RWPE2 (cell line): ENCODE measurements at regions not wholly inside any gene's neighbourhood (a gene's known extent, or its start where the extent isn't known, plus 50 kb on each side); places are given as distances from the start of the nearest gene placed in this dataset.

ENCODE experiments used
- ATAC-seq: fragments of 200-7000 bp; cut with Tn5 transposase; 3 replicates; pipeline ENCODE4 v1.9.1; 2021; ENCODE audit warnings: low read depth
- DNase-seq: peaks from one replicate; pipeline ENCODE4 v3.0.0-alpha.2; 2020; ENCODE audit warnings: low spot score
- H3K27ac ChIP-seq: fragments of 450-650 bp; 2 replicates; pipeline ENCODE4 v1.5.1; 2017; ENCODE audit warnings: mild to moderate bottlenecking; ENCODE audit not compliant: poor library complexity, severe bottlenecking
- H3K27me3 ChIP-seq: fragments of 250-450 bp; sonication (Bioruptor Pico); 2 replicates; pipeline ENCODE4 v1.5.1; 2021; ENCODE audit warnings: mild to moderate bottlenecking, moderate library complexity; ENCODE audit not compliant: insufficient read depth, poor library complexity, severe bottlenecking
- H3K36me3 ChIP-seq: fragments of 250-450 bp; sonication (Bioruptor Pico); 2 replicates; pipeline ENCODE4 v1.5.1; 2020; ENCODE audit warnings: low read depth, mild to moderate bottlenecking, moderate library complexity
- H3K4me1 ChIP-seq: fragments of 250-450 bp; sonication (Bioruptor Pico); 2 replicates; pipeline ENCODE4 v1.5.1; 2021; ENCODE audit warnings: mild to moderate bottlenecking, moderate library complexity; ENCODE audit not compliant: insufficient read depth, poor library complexity, severe bottlenecking
- H3K4me3 ChIP-seq: fragments of 250-450 bp; sonication (Bioruptor Pico); 2 replicates; pipeline ENCODE4 v1.5.1; 2021; ENCODE audit warnings: mild to moderate bottlenecking, moderate library complexity; ENCODE audit not compliant: severe bottlenecking
- H3K9me3 ChIP-seq: fragments of 250-450 bp; sonication (Bioruptor Pico); 2 replicates; pipeline ENCODE4 v1.5.1; 2021; ENCODE audit warnings: mild to moderate bottlenecking, moderate library complexity; ENCODE audit not compliant: severe bottlenecking
- CTCF ChIP-seq: fragments of 450-650 bp; IDR thresholded peaks from one replicate; pipeline ENCODE4 v1.5.1; 2017; ENCODE audit warnings: mild to moderate bottlenecking, moderate library complexity; ENCODE audit not compliant: poor library complexity, severe bottlenecking

GRCh38 chr6:88544986-88545612, 379.0 kb upstream of the CNR1 start:
- H3K27ac ChIP-seq, result no peak overlapping the region
- no peaks in the 10 kb centered on the region for H3K4me1 ChIP-seq
- H3K9me3 ChIP-seq, result no peaks in the 10 kb centered on the region
- H3K36me3 ChIP-seq, result no peaks in the 10 kb centered on the region
- H3K27me3 ChIP-seq, result no peaks in the 10 kb centered on the region
- DNase-seq, result no peak
- H3K4me3 ChIP-seq, result no peak overlapping the region
- no peak for ATAC-seq
- no peak for TF ChIP-seq CTCF

GRCh38 chr6:88539295-88539764, 373.2 kb upstream of the CNR1 start:
- ATAC-seq (no peak), DNase-seq (no peak)
- H3K4me3 ChIP-seq, result no peak overlapping the region

GRCh38 chr6:88538840-88539239, 372.7 kb upstream of the CNR1 start:
- ATAC-seq (no peak), DNase-seq (no peak)
- TF ChIP-seq CTCF, result no peak
- Histone ChIP-seq H3K27me3 (no peaks in the 10 kb centered on the region), H3K9me3 (no peaks in the 10 kb centered on the region), H3K4me1 (no peaks in the 10 kb centered on the region), H3K4me3 (no peak overlapping the region), H3K36me3 (no peaks in the 10 kb centered on the region), H3K27ac (no peak overlapping the region)

More at GRCh38 chr6:88539295-88539764, 373.2 kb upstream of the CNR1 start:
- H3K27ac ChIP-seq, result no peak overlapping the region
- no peaks in the 10 kb centered on the region for H3K9me3 ChIP-seq
- no peaks in the 10 kb centered on the region for H3K27me3 ChIP-seq
- H3K4me1 ChIP-seq, result no peaks in the 10 kb centered on the region
- no peak for TF ChIP-seq CTCF
- no peaks in the 10 kb centered on the region for H3K36me3 ChIP-seq

- Histone ChIP-seq H3K9me3 (no peaks in the 10 kb centered on the region), H3K27me3 (no peaks in the 10 kb centered on the region), H3K36me3 (no peaks in the 10 kb centered on the region), H3K4me3 (no peak overlapping the region), H3K27ac (no peak overlapping the region), H3K4me1 (no peaks in the 10 kb centered on the region)
- no peak for DNase-seq
- no peak for ATAC-seq
- no peak for TF ChIP-seq CTCF
Observed at GRCh38 chr6:88538130-88538706, 372.1 kb upstream of the CNR1 start.

GRCh38 chr6:88536071-88536625, 370.0 kb upstream of the CNR1 start:
- Histone ChIP-seq H3K36me3 (no peaks in the 10 kb centered on the region), H3K4me3 (no peak overlapping the region), H3K27me3 (no peaks in the 10 kb centered on the region), H3K27ac (no peak overlapping the region), H3K9me3 (no peaks in the 10 kb centered on the region), H3K4me1 (no peaks in the 10 kb centered on the region)
- no peak for DNase-seq
- ATAC-seq, result no peak
- no peak for TF ChIP-seq CTCF
